Keratinocyte (primary cell): ENCODE measurements at regions not wholly inside any gene's neighbourhood (a gene's known extent, or its start where the extent isn't known, plus 50 kb on each side); places are given as distances from the start of the nearest gene placed in this dataset.

Source experiments
- DNase-seq: peaks from one replicate; pipeline ENCODE4 v3.0.0-alpha.2; 2011; ENCODE audit warnings: low read depth, missing footprints, low spot score
- FAIRE-seq: peaks from 2 replicates; lab custom pipeline; 2011; peaks lifted over from hg19 to GRCh38; lab: Jason Lieb, UNC
- H2AFZ ChIP-seq: 2 replicates; pipeline ENCODE4 v1.6.0; 2012; ENCODE audit warnings: low read length, control low read depth, inconsistent platforms; ENCODE audit not compliant: control insufficient read depth
- H3K27ac ChIP-seq: 2 replicates; pipeline ENCODE4 v1.5.1; 2011; ENCODE audit warnings: low read length; ENCODE audit not compliant: control insufficient read depth, insufficient read depth
- H3K27me3 ChIP-seq: 3 replicates; pipeline ENCODE4 v1.6.0; 2011; ENCODE audit warnings: low read length; ENCODE audit not compliant: control insufficient read depth, insufficient read depth; ENCODE audit errors: extremely low read depth
- H3K36me3 ChIP-seq, 2 experiments: 2 replicates in 1 of 2; 3 replicates in 1 of 2; pipeline ENCODE4 v1.5.1; 2011; ENCODE audit warnings: low read length in 2 of 2, mild to moderate bottlenecking in 1 of 2; ENCODE audit not compliant: control insufficient read depth in 2 of 2, insufficient read depth in 2 of 2; ENCODE audit errors: extremely low read depth in 1 of 2
- H3K4me1 ChIP-seq: 3 replicates; pipeline ENCODE4 v1.5.1; 2011; ENCODE audit warnings: low read length; ENCODE audit not compliant: control insufficient read depth, insufficient read depth; ENCODE audit errors: extremely low read depth
- H3K4me2 ChIP-seq: 3 replicates; pipeline ENCODE4 v1.6.0; 2011; ENCODE audit warnings: low read depth, low read length; ENCODE audit not compliant: control insufficient read depth, insufficient read depth; ENCODE audit errors: extremely low read depth
- H3K4me3 ChIP-seq, 3 experiments: fragments of 200-600 bp in 1 of 3; sonication (generic) in 1 of 3; 2 replicates in 2 of 3; 3 replicates in 1 of 3; pipeline ENCODE4 v1.5.1; 2011 to 2016; ENCODE audit warnings: low read length in 3 of 3, mild to moderate bottlenecking in 3 of 3, control low read depth in 2 of 3, inconsistent platforms in 1 of 3, low read depth in 1 of 3, mixed read lengths in 1 of 3, mixed run types in 1 of 3, moderate library complexity in 1 of 3; ENCODE audit not compliant: control insufficient read depth in 2 of 3, insufficient read depth in 2 of 3; ENCODE audit errors: extremely low read depth in 1 of 3
- H3K79me2 ChIP-seq: 2 replicates; pipeline ENCODE4 v1.6.0; 2012; ENCODE audit warnings: low read length; ENCODE audit not compliant: control insufficient read depth, insufficient read depth
- H3K9ac ChIP-seq: 3 replicates; pipeline ENCODE4 v1.6.0; 2011; ENCODE audit warnings: low read length; ENCODE audit not compliant: control insufficient read depth, insufficient read depth; ENCODE audit errors: extremely low read depth
- H3K9me1 ChIP-seq: 3 replicates; pipeline ENCODE4 v1.6.0; 2011; ENCODE audit warnings: low read length; ENCODE audit not compliant: control insufficient read depth, insufficient read depth; ENCODE audit errors: extremely low read depth
- H3K9me3 ChIP-seq: 2 replicates; pipeline ENCODE4 v1.5.1; 2012; ENCODE audit warnings: low read depth, low read length; ENCODE audit not compliant: control insufficient read depth
- H4K20me1 ChIP-seq: 3 replicates; pipeline ENCODE4 v1.6.0; 2011; ENCODE audit warnings: low read length; ENCODE audit not compliant: control insufficient read depth, insufficient read depth; ENCODE audit errors: extremely low read depth
- EZH2 ChIP-seq: IDR thresholded peaks from one replicate; pipeline ENCODE4 v1.6.1; 2012; ENCODE audit warnings: inconsistent platforms, mild to moderate bottlenecking, low read length, moderate library complexity
- dilution Hi-C: fragments of 300-500 bp; cut with MboI; formaldehyde crosslinking; loops from one replicate; pipeline ENCODE4 v1.7.0; 2020; ENCODE audit warnings: low sequenced_read_pairs; ENCODE audit not compliant: extremely low pct_ligation_motif_present
- TF ChIP-seq, protein P1 (sequence below), 3 experiments: IDR thresholded peaks in 1 of 3; conservative IDR thresholded peaks in 1 of 3; optimal IDR thresholded peaks in 1 of 3; 2 replicates in 2 of 3; 3 replicates in 1 of 3; pipeline versions ENCODE3 to v1.5.1; 2011; ENCODE audit warnings: low read length in 3 of 3, mild to moderate bottlenecking in 3 of 3, moderate library complexity in 2 of 3, control low read depth in 1 of 3, inconsistent platforms in 1 of 3; ENCODE audit not compliant: insufficient read depth in 2 of 3; ENCODE audit errors: extremely low read depth in 1 of 3

DNA sequence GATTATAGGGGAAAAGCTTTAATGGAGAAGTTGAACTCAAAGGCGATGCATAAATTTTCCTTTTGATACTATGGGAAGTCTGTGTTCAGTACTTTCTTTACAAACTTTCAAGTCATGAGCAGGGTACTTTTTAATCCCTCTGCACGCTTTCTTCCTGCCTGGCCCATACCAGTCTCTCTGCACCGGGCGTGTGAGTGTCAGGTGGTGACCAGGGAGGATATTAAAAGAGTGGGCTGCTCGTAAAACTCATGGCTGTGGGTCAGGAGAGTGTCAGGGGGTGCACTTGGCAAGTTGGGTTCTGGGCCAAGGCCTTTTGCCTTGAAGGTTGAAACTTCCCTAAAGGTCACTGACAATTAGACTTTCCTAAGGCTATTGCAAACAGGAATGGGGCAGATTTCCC is 367.8 kb downstream of the GPD2 start:
- no peaks in the 10 kb centered on the region for H3K9me1 ChIP-seq
- no peak overlapping the region for H3K27ac ChIP-seq
- no peak for DNase-seq
- H3K4me1 ChIP-seq: no peaks in the 10 kb centered on the region
- TF ChIP-seq, protein P1, sequence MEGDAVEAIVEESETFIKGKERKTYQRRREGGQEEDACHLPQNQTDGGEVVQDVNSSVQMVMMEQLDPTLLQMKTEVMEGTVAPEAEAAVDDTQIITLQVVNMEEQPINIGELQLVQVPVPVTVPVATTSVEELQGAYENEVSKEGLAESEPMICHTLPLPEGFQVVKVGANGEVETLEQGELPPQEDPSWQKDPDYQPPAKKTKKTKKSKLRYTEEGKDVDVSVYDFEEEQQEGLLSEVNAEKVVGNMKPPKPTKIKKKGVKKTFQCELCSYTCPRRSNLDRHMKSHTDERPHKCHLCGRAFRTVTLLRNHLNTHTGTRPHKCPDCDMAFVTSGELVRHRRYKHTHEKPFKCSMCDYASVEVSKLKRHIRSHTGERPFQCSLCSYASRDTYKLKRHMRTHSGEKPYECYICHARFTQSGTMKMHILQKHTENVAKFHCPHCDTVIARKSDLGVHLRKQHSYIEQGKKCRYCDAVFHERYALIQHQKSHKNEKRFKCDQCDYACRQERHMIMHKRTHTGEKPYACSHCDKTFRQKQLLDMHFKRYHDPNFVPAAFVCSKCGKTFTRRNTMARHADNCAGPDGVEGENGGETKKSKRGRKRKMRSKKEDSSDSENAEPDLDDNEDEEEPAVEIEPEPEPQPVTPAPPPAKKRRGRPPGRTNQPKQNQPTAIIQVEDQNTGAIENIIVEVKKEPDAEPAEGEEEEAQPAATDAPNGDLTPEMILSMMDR (optimal IDR thresholded peaks at IDR 0.05 in 1 of 3, IDR thresholded peaks at IDR 0.05 in 1 of 3, conservative IDR thresholded peaks at IDR 0.05 in 1 of 3; ENCODE audit: extremely low read depth in 1 of 3, insufficient read depth in 2 of 3, low read length in 3 of 3): no peak
- TF ChIP-seq EZH2: no peak
- no peak overlapping the region for H2AFZ ChIP-seq
- FAIRE-seq: no peak
- H4K20me1 ChIP-seq: no peaks in the 10 kb centered on the region
- H3K79me2 ChIP-seq: no peaks in the 10 kb centered on the region
- H3K9me3 ChIP-seq: no peaks in the 10 kb centered on the region
- dilution Hi-C loops: no loop called here
- no peaks in the 10 kb centered on the region for H3K27me3 ChIP-seq
- H3K9ac ChIP-seq: no peak overlapping the region
- H3K4me3 ChIP-seq: no peak overlapping the region
- H3K4me2 ChIP-seq: no peak overlapping the region
- H3K36me3 ChIP-seq: no peaks in the 10 kb centered on the region

DNA sequence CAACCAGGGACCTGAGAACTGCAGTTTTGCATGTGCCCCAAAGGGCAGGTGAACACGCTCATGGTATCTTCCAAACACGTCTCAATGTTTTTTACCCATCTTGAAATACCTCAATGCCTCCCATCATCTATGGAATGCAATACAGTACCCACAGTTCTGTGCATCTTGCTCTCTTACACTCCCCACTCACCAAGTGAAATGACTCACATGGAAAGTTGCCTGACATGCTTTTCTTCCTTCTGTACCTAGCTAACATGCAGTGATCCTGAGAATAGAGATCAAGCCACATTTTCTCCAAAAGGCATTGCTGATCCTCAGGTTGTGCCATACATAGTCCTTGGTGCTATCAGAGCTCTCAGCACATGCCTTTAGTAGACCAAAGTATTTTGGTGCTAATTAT is 373.9 kb downstream of the GPD2 start:
- Histone ChIP-seq H3K9ac (no peak overlapping the region), H3K4me1 (no peaks in the 10 kb centered on the region), H4K20me1 (no peaks in the 10 kb centered on the region), H3K27me3 (no peaks in the 10 kb centered on the region), H3K79me2 (no peaks in the 10 kb centered on the region), H3K4me2 (no peak overlapping the region), H3K9me3 (no peaks in the 10 kb centered on the region), H3K9me1 (no peaks in the 10 kb centered on the region), H3K27ac (no peak overlapping the region), H3K4me3 (no peak overlapping the region), H3K36me3 (no peaks in the 10 kb centered on the region), H2AFZ (no peak overlapping the region)
- peak; percentile 59 for FAIRE-seq
- DNase-seq: no peak
- TF ChIP-seq, protein P1 (optimal IDR thresholded peaks at IDR 0.05 in 1 of 3, IDR thresholded peaks at IDR 0.05 in 1 of 3, conservative IDR thresholded peaks at IDR 0.05 in 1 of 3; ENCODE audit: extremely low read depth in 1 of 3, insufficient read depth in 2 of 3, low read length in 3 of 3): no peak
- TF ChIP-seq EZH2: no peak
- dilution Hi-C loops: no loop called here
